GM12892 (cell line): ENCODE measurements at regions not wholly inside any gene's neighbourhood (a gene's known extent, or its start where the extent isn't known, plus 50 kb on each side); places are given as distances from the start of the nearest gene placed in this dataset.
"Not testable (repeated sequence)": the region's sequence is repeated elsewhere in the genome, so short reads cannot be mapped to it uniquely, and the experiment has no call there.

Experiments
- DNase-seq: peaks from one replicate; pipeline ENCODE4 v3.0.0; 2011; ENCODE audit not compliant: insufficient read length
- FAIRE-seq: peaks from 2 replicates; lab custom pipeline; 2011; peaks lifted over from hg19 to GRCh38; lab: Jason Lieb, UNC
- POLR2A ChIP-seq: IDR thresholded peaks from 2 replicates; pipeline ENCODE4 v1.6.1; 2011; ENCODE audit warnings: low read depth, low read length, control low read depth
- POLR2AphosphoS5 ChIP-seq: IDR thresholded peaks from 2 replicates; pipeline ENCODE4 v1.6.1; 2011; ENCODE audit warnings: low read depth, low read length, control low read depth
- TAF1 ChIP-seq: IDR thresholded peaks from 2 replicates; pipeline ENCODE4 v1.6.1; 2011; ENCODE audit warnings: low read depth, mild to moderate bottlenecking, control low read depth, low read length, borderline replicate concordance

DNA sequence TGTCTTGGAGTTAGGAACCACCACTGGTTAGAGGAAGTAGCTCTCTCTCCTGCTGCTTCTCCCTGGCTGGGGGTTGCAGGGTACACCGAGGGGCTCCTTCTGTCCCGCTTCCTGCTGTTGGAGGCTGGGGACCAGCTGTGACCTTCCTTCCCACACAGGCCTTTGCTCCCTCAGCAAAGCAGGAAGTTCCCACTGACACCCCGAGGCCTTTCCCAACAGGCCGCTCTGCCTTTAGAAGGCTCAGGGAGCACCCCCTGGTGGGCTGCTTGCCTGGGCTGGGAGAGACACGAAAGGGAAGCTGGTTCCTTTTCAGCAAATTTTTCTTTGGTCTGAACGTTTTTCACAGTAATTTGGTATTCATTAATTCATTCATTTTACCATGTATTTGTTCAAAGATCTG, 527.9 kb upstream of the B3GAT1 start:
- TF ChIP-seq TAF1 = no peak
- DNase-seq (no peak), FAIRE-seq (no peak)

- no peak for FAIRE-seq
- no peak for DNase-seq
- no peak for TF ChIP-seq POLR2AphosphoS5
- TF ChIP-seq POLR2A = no peak
Observed at GRCh38 chr11:134939031-134939430, 527.0 kb upstream of the B3GAT1 start.

DNA sequence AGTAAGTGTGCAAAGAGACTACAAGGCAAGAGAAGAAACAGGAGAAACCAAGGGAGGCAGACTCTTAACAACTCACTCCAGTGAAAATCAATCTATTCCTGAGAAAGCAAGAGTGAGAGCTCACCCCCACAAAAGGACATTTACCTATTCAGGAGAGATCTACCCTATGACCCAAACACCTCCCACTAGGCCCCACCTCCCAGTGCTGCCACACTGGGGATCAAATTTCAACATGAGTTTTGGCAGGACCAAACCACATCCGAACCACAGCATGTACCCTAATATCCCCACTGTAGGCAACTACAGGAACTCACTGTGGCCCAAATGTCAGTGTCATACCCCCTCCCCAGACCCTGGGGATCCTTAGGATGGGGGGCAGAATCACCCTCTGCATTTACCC, 526.2 kb upstream of the B3GAT1 start:
- DNase-seq = no peak

DNA sequence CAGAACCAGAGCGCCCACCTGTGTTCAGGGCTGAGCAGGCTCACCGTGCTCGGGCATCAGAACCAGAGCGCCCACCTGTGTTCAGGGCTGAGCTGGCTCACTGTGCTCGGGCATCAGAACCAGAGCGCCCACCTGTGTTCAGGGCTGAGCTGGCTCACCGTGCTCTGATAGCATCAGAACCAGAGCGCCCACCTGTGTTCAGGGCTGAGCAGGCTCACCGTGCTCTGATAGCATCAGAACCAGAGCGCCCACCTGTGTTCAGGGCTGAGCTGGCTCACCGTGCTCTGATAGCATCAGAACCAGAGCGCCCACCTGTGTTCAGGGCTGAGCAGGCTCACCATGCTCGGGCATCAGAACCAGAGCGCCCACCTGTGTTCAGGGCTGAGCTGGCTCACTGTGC, 525.2 kb upstream of the B3GAT1 start:
- not testable (repeated sequence) for DNase-seq, FAIRE-seq

More for the DNA sequence above, 526.2 kb upstream of the B3GAT1 start:
- TF ChIP-seq TAF1 (no peak), POLR2A (no peak), POLR2AphosphoS5 (no peak)
- no peak for FAIRE-seq

GRCh38 chr11:134932761-134933160, 520.7 kb upstream of the B3GAT1 start:
- FAIRE-seq (no peak), DNase-seq (no peak)
- TF ChIP-seq TAF1 (no peak), POLR2AphosphoS5 (no peak), POLR2A (no peak)

- DNase-seq (no peak), FAIRE-seq (peak; percentile 57)
- TF ChIP-seq POLR2AphosphoS5 (no peak), TAF1 (no peak), POLR2A (no peak)
Observed at GRCh38 chr11:134925432-134925831, 513.4 kb upstream of the B3GAT1 start.

DNA sequence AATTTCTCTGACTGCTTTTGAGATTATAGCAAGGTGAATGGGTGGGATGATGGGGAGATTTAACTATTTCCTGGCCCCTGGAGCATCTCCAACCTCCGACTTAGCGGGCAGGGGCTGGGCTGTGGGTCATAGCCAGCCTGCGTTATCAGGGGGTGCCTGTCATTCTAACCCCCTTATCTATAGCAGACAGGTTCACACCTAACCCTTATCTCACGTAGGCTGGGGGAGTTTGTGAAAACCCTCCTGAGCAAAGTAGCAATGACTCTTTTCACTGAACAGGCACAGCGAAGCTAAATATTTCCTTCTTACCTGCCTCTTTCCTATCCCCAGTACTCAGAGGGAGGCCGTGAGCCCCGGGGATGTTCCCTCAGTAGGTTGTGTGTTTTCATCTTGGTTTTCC, 511.4 kb upstream of the B3GAT1 start:
- DNase-seq (no peak), FAIRE-seq (no peak)
- TF ChIP-seq POLR2AphosphoS5 (no peak), TAF1 (no peak), POLR2A (no peak)

DNA sequence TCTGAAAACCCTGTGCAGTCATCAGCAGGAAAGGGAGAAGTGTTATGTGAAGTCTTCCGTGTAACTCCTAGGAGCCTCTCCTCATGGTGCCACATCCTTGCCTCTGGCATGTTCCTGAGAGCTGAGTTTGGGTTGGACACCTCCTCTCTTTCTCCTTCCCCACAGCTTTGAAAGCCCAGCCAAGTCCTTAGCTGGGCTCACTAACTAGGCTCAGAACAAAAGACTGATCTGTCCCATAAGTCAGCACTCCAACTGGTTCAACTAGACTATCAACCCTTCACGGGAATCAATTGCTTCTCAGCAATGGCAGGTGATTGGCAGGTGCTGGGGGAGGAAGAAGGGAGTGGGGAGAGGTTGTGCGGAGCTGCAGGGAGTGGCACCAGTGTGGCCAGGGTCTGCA, 509.9 kb upstream of the B3GAT1 start:
- DNase-seq (no peak), FAIRE-seq (no peak)
- TF ChIP-seq POLR2AphosphoS5 = no peak
- no peak for TF ChIP-seq TAF1
- no peak for TF ChIP-seq POLR2A

- FAIRE-seq = no peak
- no peak for DNase-seq
- TF ChIP-seq POLR2AphosphoS5 = no peak
- TF ChIP-seq POLR2A = no peak
Observed at GRCh38 chr11:134920851-134921608, 509.0 kb upstream of the B3GAT1 start.

DNA sequence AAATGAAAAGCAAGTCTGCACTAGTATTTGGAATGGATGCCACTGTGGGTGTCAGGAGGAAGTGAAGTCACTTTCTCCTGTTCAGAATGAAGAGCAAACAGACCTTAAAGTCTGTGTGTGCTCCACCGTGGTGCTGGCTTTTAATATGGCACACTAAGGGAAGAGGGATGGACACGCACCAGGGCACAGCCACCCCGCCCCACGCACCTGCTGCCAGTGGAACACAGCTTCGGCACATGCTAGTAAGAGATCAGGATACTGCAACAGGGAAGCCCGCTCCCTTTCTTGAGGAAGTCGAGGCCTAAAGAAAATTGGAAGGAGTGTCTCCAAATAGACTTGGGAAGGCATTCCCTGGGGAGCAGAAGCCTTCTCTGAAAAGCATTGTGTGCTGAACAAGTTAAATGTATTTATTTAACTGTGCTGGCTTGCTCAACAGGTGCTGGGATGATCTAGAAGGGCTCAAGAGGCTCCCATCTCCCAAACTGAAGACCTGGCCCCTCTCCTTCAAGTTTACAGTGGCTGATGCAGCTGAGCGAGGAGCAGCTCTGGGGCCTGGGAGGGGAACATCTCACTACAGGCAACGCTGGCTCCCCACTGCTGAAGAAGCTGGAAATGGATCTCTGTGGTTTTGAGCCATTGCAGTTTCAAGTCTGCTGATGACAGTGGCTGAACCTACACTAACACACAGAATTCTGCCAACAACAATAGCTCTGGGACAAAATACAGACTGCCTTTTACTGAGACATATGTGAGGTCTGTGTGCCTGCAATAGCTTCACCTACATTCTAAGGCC, 504.6 kb upstream of the B3GAT1 start:
- DNase-seq (no peak), FAIRE-seq (no peak)
- TF ChIP-seq POLR2A (no peak), TAF1 (no peak), POLR2AphosphoS5 (no peak)

- TF ChIP-seq POLR2A = no peak
- FAIRE-seq (no peak), DNase-seq (no peak)
Observed at GRCh38 chr11:134915881-134916280, 503.8 kb upstream of the B3GAT1 start.

DNA sequence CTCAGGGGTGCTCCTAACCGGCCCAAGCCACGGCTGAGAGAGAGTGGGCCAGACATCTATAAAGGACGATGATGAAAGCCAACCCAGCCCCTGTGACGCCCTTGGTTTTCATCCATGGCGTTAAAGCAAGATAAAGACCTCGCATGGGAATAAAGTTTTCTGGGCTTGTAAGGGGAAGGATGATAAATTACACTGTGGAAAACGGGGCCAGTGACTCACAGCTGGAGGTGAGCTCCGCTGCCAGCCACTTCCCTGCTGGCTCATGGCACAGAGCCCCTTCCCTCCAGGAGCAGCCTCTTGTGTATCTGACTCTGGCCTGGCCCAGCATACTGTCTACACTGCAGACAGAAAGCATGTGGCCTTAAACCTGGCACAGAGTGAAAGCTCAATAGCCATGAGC, 503.2 kb upstream of the B3GAT1 start:
- no peak for FAIRE-seq

GRCh38 chr11:134913999-134914590, 502.1 kb upstream of the B3GAT1 start:
- DNase-seq = no peak
- no peak for TF ChIP-seq POLR2AphosphoS5
- no peak for TF ChIP-seq TAF1
- no peak for TF ChIP-seq POLR2A
- no peak for FAIRE-seq

More for the DNA sequence above, 503.2 kb upstream of the B3GAT1 start:
- TF ChIP-seq TAF1 (no peak), POLR2AphosphoS5 (no peak), POLR2A (no peak)
- DNase-seq = no peak
